Mammary epithelial cell (primary cell): ENCODE measurements at regions not wholly inside any gene's neighbourhood (a gene's known extent, or its start where the extent isn't known, plus 50 kb on each side); places are given as distances from the start of the nearest gene placed in this dataset.

Experiments
- CTCF ChIP-seq, 2 donors: IDR thresholded peaks in 1 of 2; conservative IDR thresholded peaks in 1 of 2; 2 replicates each; pipeline ENCODE4 v1.5.1; 2011 to 2012; ENCODE audit warnings: inconsistent platforms in 2 of 2, low read length in 2 of 2, mild to moderate bottlenecking in 2 of 2, control low read depth in 1 of 2, low read depth in 1 of 2; ENCODE audit not compliant: insufficient read depth in 1 of 2; ENCODE audit errors: extremely low read depth in 1 of 2
- EZH2 ChIP-seq: IDR thresholded peaks from 2 replicates; pipeline ENCODE4 v1.6.1; 2012; ENCODE audit warnings: low read length, inconsistent platforms, borderline replicate concordance

GRCh38 chr5:126066836-126067235 is 356.4 kb upstream of the GRAMD2B start:
- no peak for TF ChIP-seq CTCF (conservative IDR thresholded peaks at IDR 0.05 in 1 of 2, IDR thresholded peaks at IDR 0.05 in 1 of 2; ENCODE audit: extremely low read depth in 1 of 2, insufficient read depth in 1 of 2, low read depth in 1 of 2, low read length in 2 of 2)
- TF ChIP-seq EZH2, result no peak
